OCI-M2 (cell line): ENCODE measurements at regions not wholly inside any gene's neighbourhood (a gene's known extent, or its start where the extent isn't known, plus 50 kb on each side); places are given as distances from the start of the nearest gene placed in this dataset.
"Not testable (repeated sequence)": the region's sequence is repeated elsewhere in the genome, so short reads cannot be mapped to it uniquely, and the experiment has no call there.

ENCODE experiments used
- DNase-seq: peaks from one replicate; lab custom pipeline; 2025; ENCODE audit not compliant: unreplicated experiment; lab: John Stamatoyannopoulos, UW

DNA sequence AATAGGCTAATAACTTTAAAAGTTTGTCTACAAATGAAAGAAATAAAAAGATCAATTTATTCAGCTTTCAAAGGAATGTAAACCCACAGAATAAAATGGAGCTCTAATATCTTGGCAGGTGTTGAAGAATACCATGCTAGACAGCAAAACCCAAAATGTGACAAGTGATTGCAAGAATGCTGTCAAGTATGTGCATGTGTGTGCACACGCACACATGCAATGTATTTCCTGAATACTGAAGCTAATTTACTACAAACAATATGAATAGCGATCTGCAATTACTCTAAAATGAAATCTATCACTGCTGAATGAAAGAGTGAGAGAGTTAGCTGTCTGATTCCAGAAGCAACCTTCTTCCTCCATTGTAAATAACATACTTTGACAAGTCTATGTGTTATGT is 179.2 kb upstream of the HSF2 start:
- DNase-seq, result no peak

DNA sequence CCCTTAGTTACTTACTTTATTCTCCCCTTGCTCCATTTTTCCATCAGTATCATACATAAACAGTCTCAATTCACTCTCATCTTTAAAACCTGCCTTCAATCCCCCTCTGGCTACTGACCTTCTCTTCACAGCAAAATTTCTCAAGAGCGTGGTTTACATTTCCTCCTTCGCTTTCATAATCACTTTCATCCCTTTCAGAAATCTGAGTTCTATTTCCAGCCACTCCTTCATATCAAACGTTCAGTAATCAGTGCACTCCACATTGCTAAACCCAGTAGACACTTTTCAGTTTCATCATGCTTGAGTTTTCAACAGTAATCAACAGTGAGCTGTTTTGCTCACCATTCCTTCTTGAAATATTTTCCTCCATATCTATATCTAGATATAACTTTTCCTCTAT is 176.7 kb upstream of the HSF2 start:
- no peak for DNase-seq

DNA sequence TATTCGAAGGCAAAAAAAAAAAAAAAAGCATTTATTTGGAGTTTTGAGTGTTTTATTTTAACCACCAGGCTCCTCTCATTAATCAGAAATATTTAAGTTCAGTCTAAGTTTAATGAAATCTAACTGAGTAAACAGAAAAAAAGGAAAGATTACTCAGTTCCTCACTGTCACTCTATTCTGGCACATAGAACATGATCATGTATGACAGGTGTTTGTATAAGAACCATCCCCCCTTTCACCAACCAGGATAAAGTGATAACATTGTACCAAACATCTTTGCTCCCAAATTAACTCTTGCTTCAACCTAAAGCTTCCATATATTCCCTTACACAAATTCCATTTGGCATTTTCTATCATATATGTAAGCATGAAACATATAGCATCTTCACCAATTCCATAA is 176.2 kb upstream of the HSF2 start:
- DNase-seq, result no peak

GRCh38 chr6:122238861-122239260 is 160.6 kb upstream of the HSF2 start:
- DNase-seq, result no peak

DNA sequence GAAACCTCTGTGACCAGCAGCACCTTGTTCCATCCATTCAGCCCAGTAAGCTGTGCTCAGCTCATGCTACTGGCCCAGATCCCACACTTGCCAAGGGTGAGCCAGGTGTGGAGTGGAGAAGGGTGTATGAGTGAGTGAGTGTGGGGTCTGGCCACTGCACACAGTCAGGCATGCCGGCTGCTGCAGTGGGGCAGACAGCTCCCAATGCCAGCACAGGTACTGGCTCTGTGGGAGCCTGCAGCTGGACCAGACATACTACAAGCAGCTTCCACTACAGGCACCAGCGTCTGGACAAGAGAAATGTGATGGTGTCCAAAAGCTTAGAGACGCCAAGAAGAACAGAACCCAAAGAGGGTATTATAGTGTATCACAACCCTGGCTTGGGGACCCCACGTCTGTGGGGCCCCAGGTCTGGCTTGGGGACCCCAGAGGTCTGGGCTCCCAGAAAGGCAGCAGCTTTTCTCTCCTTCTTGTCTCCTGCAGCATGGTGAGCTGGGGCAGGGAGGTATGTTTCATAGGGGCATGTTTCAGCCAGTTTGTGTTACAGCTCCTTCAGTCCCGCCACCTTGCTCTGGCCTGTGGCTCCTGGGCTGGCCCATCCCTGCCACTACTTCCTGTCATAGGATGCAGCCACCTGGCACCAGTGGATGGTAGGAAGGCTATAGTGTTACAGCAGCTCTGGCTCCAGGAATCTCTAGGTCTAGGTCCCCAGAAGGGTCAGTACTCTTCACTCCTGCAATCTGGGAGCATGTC is 152.4 kb upstream of the HSF2 start:
- no peak for DNase-seq

DNA sequence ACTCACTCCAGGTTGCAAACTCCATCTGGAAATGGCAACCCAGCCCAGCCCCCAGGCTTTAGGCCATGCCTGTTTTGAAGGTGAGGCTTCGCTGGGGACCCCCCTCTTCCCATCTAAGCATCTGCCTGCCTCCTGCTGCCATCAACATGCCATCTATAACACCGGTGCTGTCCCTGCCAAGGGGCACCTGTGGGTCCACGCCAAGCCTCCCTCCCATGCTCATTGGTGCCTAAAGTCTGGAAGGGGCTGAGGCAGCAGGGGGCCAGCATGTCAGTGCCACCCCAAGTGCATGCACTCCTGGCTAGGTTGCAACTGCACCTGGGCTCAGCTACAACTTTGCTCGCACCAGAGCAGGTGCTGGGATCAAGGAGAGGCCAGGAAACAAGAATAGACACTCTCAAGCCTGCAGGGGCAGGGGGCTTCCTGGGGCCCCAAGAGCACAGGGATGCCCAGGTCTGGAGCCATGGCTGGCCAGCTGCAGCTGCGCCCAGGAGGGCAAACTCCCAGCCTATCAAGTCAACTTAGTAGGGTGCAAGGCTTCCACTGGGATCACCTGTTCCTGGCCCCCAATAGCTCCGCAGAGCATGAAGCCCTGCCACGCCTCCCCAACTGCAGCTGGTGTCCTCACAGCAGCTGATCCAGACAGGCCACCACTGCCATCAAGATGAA is 151.3 kb upstream of the HSF2 start:
- no peak for DNase-seq

GRCh38 chr6:122248844-122249243 is 150.6 kb upstream of the HSF2 start:
- no peak for DNase-seq

GRCh38 chr6:122258839-122259238 is 140.6 kb upstream of the HSF2 start:
- no peak for DNase-seq

DNA sequence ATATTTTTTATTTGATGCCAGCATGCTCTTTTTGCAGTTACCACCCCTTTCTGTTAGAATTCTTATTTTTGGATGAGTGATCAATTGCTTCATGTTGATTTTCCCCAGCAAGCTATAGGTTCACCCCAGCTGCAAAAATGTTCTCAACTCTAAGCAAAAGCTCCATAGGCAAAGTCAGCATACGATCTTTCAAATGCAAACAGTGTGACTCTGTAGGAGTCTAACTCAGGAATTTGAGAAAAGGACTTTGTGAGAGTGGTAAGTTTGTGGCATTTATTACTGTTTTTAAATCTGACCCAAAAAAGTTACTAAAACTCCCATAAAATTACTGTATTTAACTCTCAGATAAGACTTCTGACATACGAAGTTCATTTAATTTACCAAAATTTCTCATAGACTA is 134.9 kb upstream of the HSF2 start:
- DNase-seq, result no peak

- no peak for DNase-seq
Measured at GRCh38 chr6:122265755-122266154, 133.7 kb upstream of the HSF2 start.

DNA sequence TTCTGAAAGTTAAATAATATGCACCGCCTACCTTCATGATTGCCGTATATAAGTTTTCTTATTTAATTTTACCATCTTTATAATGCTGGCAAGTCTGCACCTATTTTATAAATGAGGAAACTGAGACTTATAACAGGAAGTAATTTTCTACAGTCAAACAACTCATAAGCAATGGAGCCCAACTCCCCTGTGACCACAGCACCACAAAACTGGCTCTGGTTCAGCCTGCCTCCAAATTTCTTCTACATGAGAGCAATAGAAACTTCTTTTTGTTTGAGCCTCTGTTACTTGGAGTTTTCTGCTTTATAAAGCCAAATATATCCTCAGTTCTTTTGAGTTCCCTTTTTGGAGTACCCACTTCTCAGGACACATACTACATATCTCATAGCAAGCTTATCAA is 131.1 kb upstream of the HSF2 start:
- no peak for DNase-seq

DNA sequence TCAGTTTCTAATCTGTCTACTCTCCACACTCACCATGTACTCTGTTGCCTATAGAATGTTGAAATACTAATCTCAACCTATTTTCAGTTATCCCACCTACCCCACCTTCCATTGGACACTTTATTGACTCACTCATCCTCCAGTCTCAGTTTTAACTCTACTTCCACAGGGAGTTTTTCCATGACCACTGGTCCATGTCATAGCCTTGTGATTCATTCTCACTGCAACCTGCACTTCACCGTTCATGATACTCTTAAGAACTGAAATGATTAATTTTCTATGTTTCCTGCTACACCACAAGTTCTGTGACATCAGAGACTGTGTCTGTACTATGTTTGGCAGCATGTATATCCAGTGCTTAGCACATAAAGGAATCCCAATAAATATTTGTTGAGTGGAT is 122.8 kb upstream of the HSF2 start:
- DNase-seq, result no peak

GRCh38 chr6:122280105-122281021 is 119.1 kb upstream of the HSF2 start:
- DNase-seq, result not testable (repeated sequence)

GRCh38 chr6:122283884-122284283 is 115.6 kb upstream of the HSF2 start:
- DNase-seq, result no peak

DNA sequence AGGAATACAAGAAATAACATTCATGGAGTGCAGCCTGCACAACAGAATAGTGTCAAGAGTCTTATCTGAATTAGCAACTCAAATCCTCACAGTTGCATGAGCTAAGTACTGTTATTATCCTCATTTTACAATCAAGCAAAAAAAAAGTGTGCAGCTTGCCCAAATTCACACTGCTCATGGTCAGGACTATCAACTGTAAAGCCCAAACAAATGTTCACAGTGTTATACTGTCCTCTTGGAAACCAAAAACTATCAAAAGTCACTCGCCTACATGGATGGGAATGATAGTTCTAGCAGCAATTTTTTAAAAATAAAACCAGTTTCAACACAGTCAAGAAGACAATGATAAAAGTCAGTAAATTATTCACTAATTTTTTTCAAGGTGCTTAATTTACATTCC is 114.6 kb upstream of the HSF2 start:
- no peak for DNase-seq

- no peak for DNase-seq
Measured at GRCh38 chr6:122285292-122285913, 114.0 kb upstream of the HSF2 start.

- DNase-seq, result no peak
Measured at GRCh38 chr6:122286512-122286911, 112.9 kb upstream of the HSF2 start.

DNA sequence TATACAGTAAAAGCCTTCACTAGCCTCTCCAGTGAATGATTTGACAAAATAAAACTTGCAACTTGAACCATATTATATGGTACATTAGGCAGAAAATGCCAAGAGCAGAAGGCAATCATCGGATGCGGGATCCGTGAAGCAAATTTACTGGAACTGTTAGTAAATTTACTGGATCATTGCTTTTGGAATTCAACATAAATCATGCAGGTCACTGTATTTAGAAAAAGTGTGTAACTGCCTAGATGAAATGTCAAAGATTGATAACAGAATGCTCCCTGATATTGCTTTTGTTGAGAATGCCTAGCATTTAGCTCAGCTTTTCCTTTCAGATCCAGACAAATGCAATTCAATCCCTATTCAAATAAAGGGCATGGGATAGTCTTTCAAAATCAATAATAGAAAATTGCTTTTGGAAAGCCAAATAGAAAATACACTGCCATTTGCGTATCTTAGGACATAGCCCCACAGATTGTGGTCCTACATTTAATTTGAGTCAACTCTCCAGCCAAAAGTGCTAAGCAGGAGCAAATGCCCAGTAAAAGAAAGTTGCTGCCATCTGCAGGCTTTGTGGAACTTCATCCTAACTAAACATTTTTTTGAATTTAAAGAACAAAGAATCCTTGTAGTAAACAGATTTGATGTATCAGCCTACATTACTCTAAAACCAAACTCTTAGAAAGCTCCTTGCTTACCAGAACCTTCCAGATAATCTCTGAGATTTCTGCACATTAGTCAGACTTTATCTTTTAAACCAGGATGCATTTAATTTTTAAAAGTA is 109.5 kb upstream of the HSF2 start:
- DNase-seq, result no peak

GRCh38 chr6:122297010-122297409 is 102.4 kb upstream of the HSF2 start:
- no peak for DNase-seq

- DNase-seq, result no peak
Measured at GRCh38 chr6:122302067-122302466, 97.4 kb upstream of the HSF2 start.

GRCh38 chr6:122307577-122307976 is 91.9 kb upstream of the HSF2 start:
- DNase-seq, result no peak
